HG03342 (cell line): ENCODE measurements at regions not wholly inside any gene's neighbourhood (a gene's known extent, or its start where the extent isn't known, plus 50 kb on each side); places are given as distances from the start of the nearest gene placed in this dataset.

ENCODE experiments used
- ATAC-seq: cut with Tn5 transposase; IDR thresholded peaks from one replicate; pipeline ENCODE4 v1.9.1; 2021; ENCODE audit warnings: mild to moderate bottlenecking, moderate library complexity; ENCODE audit not compliant: unreplicated experiment

DNA sequence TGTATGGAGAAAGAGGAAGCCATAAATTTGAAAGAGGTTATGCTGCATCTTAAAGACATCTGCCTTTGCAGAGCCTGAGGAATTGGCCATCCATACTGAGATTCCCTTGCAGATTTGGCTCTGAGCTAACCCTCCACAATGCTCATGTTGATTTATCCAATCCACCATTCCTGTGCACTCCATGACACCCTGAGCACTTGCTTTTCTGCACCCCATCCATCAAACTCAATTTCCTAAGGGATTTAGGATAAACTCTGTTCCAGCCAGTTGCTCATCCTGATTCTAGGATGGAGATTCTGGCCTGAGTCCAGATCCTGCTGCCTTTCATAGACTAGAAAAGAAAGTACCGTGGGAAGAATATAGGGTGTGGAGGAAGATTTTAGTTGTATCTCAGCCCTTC is 379.2 kb upstream of the LARGE1 start:
- no peak for ATAC-seq

DNA sequence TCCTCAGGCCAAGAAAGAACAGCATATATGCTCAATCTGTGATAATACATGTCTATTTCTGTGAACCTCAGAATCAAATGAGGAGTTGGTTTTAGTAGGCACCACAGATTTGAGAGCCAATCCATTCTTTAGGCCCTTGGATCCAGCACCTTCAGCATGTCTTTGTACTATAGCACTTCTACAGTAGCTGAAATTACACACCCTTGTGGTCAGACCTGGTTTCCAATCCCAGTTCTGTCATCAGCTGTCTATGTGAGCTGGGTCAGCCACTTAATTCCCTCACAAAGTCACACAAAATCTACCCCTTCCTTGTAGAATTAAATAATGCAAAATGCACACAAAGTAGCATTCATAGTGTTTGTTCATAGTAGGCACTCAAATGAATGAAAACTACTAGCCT is 381.3 kb upstream of the LARGE1 start:
- ATAC-seq: no peak

DNA sequence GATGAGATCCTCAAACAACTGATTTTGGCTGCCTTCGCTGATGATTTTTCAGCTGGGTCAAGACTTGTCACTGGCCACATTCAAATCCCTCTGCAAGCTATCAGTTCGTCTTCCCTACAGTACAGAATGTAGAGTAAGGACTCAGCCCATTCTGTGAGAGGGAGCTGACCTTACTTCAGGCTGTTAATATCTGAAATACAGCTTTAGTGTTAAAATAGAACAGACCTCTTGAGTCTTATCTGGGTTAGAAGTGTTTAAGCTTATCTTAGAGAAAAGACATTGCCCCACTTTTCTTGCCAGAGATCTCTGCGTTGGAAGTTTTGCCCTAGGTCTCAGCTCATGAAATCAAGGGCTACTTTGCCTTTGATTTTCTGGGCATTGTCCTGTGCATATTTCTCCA is 383.4 kb upstream of the LARGE1 start:
- ATAC-seq: no peak

DNA sequence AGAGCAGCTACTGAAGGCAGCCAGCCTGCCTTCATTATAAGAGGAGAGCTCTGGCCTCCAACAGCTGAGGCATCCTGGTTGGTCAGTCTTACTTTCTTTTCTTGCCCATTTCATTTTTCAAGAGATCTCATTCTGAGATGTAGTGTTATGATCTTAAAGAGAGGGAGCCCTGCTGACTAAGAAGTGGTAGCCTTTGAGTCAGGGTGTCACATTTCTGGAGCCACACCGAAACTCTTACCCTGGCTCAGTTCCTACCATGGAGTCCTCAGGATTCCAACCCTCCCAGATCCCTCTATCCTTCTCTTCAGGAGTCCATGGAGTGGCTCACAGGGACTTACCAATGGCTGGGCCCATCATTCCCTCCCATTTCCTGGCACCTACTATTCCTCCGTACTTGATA is 386.1 kb upstream of the LARGE1 start:
- no peak for ATAC-seq

DNA sequence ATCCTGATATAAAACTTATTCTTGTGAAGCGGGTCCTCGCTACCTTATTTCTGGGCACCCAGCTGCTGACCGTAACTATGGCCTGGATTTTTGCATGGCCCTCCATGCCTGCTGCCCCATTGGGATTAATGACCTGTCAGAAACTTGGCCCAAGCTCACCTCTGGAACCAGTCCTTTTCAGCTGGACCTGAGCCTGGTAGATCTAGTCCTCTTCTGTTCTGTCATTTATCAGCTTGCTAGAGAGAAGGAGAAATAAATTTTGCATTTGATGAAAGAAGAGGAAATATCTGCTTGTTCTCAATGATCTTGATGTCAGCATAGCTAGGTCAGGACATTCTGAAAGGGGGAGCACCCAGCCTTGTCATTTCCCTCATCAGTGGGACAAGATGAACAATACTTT is 387.8 kb upstream of the LARGE1 start:
- no peak for ATAC-seq

DNA sequence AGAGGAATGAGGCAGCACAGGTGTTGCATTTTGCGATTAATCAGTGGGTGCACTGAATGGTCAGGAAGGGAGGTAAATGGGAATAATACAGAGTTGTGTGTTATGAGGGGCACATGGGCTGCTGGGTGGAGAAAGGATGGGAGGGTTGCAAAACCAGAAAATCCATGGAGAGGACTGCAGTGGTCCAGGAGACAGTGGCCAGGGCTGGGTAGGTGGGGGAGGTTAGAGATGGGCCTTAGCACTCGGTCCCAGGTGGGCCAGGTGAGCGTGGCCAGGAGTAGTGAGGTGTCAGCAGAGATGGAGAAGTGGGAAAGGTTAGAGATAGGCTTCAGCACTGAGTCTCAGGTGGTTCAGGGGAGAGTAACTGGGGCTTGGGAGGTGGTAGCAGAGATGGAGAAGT is 399.1 kb upstream of the LARGE1 start:
- no peak for ATAC-seq

DNA sequence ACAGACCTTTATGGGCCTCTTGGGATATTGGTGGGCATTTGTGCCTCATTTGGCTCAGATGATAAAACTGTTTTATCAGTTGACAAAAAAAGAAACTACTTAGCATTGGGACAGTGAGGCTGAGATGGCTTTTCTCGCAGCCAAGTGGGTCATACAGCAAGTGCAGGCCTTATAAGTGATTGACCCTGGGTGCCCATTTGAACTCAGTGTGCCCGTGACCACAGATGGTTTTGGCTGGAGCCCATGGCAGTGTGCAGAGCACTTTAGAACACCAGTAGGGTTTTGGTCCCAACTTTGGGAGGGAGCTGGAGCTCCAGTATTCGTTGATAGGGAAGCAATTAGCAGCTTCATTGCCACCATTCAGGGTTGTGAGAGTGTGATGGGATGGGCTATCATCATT is 404.5 kb upstream of the LARGE1 start:
- ATAC-seq: no peak

DNA sequence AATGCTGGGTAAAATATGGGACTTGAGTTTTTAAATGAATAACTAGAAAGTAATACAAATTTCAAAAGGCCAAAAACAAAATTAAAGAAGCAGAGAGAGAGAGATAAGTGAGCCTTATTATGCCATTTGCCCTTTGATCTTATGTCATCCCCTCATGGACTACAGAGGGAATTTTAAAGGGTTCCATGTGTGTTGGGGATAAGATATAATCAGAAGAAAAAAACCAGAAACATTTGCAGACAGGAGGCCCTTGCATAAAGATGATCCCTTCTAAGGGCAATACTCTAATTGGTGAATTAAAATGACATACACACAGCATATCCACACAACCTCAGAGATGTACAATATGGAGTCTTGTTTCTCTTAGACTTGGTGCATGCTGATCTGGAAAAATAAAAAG is 406.6 kb upstream of the LARGE1 start:
- no peak for ATAC-seq

DNA sequence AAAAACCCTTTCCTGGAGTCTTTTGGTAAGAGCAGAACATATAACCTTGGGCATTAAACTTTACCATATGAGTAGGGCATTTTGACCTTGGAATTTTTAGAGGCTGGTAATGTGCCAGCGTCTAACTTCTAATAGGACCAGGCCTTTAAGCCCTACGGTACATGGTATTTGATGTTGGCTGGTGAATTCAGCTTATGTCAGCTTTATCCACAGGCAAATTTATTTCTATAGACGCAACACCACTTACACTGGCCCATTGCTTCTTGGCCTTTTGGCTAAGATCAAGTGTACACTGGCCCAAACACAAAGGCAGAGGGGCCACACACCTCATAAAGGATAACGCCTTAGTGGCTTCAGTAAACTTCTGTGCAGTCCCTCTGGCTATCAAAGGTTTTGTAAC is 410.2 kb upstream of the LARGE1 start:
- ATAC-seq: no peak

DNA sequence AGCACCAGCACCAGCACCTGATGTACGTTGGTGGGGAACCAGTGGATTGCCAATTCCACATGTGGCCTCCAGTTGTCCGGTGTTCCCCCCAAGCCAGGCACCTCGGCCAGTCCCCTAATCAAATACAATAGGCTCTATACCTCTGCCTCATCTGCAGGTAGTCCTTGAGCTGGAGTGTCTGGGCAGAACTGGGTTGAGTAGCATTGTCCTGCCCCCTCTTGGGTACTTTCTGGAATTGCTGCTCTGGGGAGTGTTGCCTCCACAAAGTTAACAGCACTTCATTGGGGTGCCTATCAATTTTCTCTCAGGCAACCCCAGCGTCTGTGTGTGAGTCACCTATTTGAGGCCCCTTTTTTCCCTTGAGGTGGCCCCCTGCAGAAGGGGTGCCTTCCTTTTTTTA is 413.0 kb upstream of the LARGE1 start:
- ATAC-seq: no peak

DNA sequence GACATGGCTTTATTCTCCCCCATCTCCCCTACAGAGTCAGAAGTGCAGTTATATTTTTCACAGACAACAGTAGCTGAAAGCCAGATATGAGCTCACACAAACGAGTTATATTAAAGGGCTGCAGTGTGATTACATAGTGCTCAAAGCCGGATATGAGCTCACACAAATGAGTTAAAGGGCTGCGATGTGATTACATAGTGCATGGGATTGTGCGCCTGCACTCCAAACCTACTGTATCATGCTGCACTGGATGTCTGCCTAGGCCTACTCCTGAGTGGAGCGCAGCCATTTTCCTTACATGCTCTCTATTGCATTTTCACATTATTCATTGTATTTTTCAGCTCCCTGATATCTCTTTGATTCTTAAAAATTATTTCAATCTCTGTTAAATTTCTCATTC is 414.6 kb upstream of the LARGE1 start:
- no peak for ATAC-seq

DNA sequence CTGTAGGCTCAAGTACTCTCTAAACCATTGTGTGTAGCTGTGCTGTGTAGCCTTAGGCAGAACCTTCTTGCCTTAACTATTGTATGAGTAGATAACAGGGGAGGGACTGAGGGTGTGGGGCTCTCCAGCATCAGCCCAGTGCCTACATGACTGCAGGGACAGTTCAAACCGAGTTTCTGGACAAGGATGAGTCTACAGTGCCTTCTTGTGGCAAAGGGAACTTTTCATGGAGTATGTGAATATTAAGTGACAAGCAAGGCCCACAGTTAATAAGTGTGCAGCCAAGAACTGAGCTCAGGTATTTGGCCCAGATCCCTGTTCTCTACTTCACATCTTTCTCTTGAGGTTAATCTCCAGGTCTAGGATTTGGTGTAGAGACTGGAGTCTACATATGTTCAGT is 424.4 kb upstream of the LARGE1 start:
- ATAC-seq: no peak

DNA sequence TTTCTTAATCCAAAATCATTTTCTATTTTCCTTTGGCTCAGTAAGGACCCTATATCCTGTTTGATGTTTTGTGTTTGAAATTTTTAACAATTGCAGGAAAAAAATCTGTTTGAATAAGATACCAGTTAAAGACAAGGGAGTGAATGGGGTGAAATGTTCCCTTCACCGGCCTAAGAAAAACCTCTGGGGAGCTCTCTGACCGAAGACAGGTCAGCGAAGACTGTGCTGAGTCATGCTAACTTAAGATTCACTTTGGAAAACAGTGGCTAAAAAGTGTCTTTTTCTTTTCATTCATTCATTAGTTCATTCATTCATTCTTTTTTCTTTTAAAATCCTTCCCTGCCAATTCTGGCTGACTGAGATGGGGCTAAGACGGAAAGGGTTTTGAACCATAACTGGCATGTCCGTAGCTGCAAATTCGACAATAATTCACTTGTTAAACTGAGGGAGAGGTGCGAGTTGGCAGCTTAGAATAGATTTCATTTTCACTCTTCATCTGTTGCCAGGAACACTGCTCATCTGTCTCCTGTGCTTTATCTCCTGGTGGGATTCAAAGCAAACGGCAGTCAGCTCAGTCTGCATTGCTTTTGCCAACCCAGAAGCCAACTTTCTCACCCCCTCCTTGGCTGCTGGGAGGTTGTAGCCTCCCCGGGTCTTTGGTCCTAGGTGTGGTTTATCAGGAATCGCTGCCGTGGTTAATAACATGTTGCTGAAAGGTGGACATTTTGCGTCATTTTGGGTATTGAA is 434.0 kb upstream of the LARGE1 start:
- no peak for ATAC-seq

DNA sequence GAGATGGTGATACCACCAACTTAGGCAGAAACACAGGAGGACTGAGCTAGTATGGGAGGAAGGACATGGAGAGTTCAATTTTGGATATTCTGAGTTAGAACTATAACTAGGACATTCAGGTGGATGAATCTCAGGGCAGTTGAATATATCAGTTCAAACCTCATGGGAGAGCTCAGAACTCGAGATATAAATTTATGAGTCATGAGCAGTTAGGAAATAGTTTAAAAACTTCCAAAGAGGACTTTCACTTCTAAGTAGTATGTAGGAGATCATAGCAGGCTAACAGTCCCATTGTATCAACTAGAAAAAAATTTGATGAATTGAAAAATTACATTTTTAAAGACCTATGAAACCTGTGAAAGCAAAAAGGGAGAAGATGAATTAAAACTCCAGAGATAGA is 436.2 kb upstream of the LARGE1 start:
- ATAC-seq: no peak

DNA sequence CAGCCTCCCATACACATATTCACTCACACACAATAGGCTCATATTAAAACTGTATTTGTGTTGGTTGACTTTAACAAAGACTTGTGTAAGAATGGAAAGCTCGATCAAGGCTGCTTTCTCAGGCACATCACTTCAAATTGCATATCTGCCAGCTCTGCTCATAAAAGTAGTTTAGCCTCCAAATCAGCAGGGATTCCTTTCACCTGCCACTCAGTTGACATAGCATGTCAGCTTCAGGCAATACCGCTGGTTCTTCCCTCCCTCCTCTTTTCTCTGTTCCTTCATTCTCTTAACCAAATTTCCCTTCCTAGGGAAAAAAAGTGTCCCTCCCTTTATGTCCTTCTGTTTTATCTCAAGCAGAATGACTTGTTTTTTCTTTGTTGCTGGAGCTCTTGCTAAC is 450.4 kb upstream of the LARGE1 start:
- no peak for ATAC-seq

DNA sequence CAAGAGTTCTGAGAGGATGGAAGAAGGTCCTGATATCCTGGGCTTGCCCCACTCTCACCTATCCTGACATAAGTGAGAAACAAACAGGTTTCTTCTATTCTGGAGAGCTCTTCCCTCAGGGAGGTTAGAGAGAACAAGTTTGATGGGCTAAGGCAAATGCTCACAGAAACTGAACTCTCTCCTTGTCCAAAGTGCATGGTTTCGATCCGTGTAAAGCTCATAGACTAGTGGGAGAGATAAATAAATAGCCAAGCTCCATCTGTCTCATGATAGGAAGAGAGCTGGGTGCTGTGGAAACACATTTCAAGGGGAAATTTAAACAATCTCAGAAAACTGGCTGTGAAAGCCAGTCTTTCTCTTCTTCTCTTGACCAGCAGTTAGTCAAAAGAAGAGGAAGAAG is 459.5 kb upstream of the LARGE1 start:
- ATAC-seq: no peak

DNA sequence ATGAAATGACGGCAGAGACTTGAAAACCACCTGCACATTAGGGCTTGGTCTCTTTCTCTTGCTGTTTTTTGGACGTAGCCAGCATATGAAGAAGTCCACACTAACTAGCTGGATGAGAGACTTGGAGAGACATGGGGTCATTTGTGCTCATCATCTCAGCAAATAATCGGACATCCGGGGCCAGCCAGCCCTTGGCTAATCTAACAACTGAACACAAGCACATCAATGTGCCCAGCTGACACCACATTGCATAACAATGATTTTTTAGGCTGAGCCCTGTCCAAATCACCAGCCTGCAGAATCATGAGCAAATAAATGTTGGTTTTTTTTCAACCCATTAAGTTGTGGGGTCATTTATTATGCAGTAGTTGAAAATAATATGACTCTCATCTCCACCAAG is 460.3 kb upstream of the LARGE1 start:
- ATAC-seq: no peak

DNA sequence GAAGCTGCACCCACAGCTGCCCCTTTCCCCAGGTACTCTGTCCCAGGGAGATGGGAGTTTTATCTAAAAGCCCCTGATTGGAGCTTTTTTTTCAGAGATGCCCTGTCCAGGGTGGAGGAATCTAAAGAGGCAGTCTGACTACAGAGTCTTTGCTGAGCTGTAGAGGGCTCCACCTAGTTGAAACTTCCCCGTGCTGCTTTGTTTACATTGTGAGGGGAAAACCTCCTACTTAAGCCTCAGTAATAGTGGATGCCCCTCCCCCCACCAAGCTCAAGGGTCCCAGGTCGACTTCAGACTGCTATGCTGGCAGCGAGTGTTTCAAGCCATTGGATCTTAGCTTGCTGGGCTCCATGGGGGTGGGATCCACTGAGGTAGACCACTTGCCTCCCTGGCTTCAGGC is 470.1 kb upstream of the LARGE1 start:
- ATAC-seq: no peak

DNA sequence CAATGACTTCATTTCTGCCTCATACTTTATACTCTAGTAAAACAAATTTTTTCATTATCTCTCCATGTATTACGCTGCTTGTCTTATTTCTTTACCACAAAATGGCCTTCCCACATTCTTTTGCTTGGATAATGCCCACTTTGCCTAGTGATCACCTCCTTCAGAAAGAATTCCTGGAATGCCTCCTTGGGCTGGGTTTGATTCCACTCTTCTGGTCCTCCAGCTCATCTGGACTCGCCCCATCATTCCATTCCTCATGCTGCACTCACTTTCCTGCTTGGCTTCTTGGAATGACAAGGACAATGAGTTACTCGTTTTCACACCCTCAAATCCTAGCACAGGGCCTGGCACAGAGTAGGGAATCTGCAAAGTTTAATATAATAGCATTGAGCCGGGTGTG is 475.1 kb upstream of the LARGE1 start:
- ATAC-seq: no peak

DNA sequence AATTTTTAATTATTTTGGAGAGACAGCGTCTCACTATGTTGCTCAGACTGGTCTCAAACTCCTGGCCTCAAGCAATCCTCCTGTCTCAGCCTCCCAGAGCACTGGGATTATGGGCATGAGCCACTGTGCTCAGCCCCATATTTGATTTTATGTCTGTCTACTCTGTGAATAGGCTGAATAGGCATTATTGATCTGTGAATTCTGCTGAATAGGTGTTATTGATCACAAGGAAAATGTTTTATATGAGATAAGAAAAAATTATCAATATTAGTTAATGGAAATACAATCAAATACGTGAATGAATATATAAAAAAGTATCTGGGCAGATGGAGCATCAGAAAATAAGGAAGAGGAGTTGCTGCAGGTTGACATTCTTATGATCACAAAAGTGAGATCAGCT is 483.4 kb upstream of the LARGE1 start:
- no peak for ATAC-seq

DNA sequence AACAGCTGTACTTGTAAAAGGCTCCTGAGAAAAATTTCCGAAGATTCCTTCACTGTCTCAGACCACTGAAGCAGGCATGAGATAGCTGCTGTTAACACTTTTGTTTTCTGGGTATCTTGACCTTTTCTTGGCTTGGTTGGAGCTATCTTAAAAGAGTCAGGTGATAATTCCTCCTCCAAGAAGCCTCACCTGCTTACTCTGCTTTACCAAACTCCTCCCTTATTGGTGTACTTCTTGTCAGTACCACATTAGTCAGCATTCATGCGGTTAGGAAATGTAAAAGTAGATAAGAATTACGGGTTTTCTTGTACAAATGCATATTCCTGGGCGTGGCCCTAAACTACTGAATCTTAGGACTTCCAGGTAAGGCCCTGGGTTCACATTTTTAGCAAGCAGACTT is 489.8 kb upstream of the LARGE1 start:
- ATAC-seq: no peak

DNA sequence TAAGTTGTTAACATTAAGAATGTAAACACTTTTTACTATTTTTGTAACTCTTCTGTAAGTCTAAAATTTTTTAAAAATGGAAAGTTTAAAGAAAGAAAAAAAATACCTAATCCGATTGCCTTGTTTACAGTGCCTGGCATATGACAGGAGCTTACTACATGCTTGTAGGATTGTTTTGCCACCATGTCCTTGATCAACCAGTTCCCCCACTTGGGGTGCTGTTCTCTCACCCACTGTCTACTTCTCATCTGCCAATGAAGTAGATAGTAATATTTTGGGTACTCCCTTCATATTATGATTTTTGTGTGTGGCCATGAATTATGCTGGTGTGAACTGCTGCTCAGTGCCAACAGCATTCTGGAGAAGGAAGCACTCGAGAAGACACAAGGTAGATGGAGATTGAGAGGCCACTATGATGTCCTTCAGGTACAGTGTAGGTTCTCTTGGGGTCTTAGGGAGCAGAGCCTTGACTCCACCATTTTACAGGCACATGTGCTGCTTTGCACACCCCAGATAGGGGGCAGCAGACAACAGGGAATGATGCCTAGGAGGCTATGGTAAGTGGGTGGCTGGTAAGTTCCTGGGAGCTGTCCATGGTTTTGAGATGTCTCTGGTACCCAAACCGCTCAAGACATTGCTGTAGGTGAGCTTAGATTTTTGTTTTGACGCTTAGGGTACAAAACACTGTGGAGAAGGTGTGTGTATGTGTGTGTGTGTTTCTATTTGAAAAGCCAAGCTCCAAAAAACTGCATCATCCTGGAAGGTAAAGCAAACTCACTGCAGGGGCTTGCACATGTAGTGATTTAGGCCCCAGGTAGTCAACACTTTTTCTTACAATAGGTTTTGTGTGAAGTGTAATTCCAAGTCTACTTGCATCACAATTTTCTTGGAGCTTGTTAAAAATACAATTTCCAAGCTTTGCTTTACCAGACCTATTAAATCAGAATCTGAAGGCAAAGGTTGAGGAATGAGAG is 494.5 kb upstream of the LARGE1 start:
- no peak for ATAC-seq
